Keratinocyte (primary cell): ENCODE measurements at regions not wholly inside any gene's neighbourhood (a gene's known extent, or its start where the extent isn't known, plus 50 kb on each side); places are given as distances from the start of the nearest gene placed in this dataset.
A peak's percentile ranks its signal among the peaks of the same experiment; 100 is the strongest.

Source experiments
- DNase-seq: peaks from one replicate; pipeline ENCODE4 v3.0.0-alpha.2; 2011; ENCODE audit warnings: low read depth, missing footprints, low spot score
- FAIRE-seq: peaks from 2 replicates; lab custom pipeline; 2011; peaks lifted over from hg19 to GRCh38; lab: Jason Lieb, UNC
- H2AFZ ChIP-seq: 2 replicates; pipeline ENCODE4 v1.6.0; 2012; ENCODE audit warnings: low read length, control low read depth, inconsistent platforms; ENCODE audit not compliant: control insufficient read depth
- H3K27ac ChIP-seq: 2 replicates; pipeline ENCODE4 v1.5.1; 2011; ENCODE audit warnings: low read length; ENCODE audit not compliant: control insufficient read depth, insufficient read depth
- H3K27me3 ChIP-seq: 3 replicates; pipeline ENCODE4 v1.6.0; 2011; ENCODE audit warnings: low read length; ENCODE audit not compliant: control insufficient read depth, insufficient read depth; ENCODE audit errors: extremely low read depth
- H3K36me3 ChIP-seq, 2 experiments: 2 replicates in 1 of 2; 3 replicates in 1 of 2; pipeline ENCODE4 v1.5.1; 2011; ENCODE audit warnings: low read length in 2 of 2, mild to moderate bottlenecking in 1 of 2; ENCODE audit not compliant: control insufficient read depth in 2 of 2, insufficient read depth in 2 of 2; ENCODE audit errors: extremely low read depth in 1 of 2
- H3K4me1 ChIP-seq: 3 replicates; pipeline ENCODE4 v1.5.1; 2011; ENCODE audit warnings: low read length; ENCODE audit not compliant: control insufficient read depth, insufficient read depth; ENCODE audit errors: extremely low read depth
- H3K4me2 ChIP-seq: 3 replicates; pipeline ENCODE4 v1.6.0; 2011; ENCODE audit warnings: low read depth, low read length; ENCODE audit not compliant: control insufficient read depth, insufficient read depth; ENCODE audit errors: extremely low read depth
- H3K4me3 ChIP-seq, 3 experiments: fragments of 200-600 bp in 1 of 3; sonication (generic) in 1 of 3; 2 replicates in 2 of 3; 3 replicates in 1 of 3; pipeline ENCODE4 v1.5.1; 2011 to 2016; ENCODE audit warnings: low read length in 3 of 3, mild to moderate bottlenecking in 3 of 3, control low read depth in 2 of 3, inconsistent platforms in 1 of 3, low read depth in 1 of 3, mixed read lengths in 1 of 3, mixed run types in 1 of 3, moderate library complexity in 1 of 3; ENCODE audit not compliant: control insufficient read depth in 2 of 3, insufficient read depth in 2 of 3; ENCODE audit errors: extremely low read depth in 1 of 3
- H3K79me2 ChIP-seq: 2 replicates; pipeline ENCODE4 v1.6.0; 2012; ENCODE audit warnings: low read length; ENCODE audit not compliant: control insufficient read depth, insufficient read depth
- H3K9ac ChIP-seq: 3 replicates; pipeline ENCODE4 v1.6.0; 2011; ENCODE audit warnings: low read length; ENCODE audit not compliant: control insufficient read depth, insufficient read depth; ENCODE audit errors: extremely low read depth
- H3K9me1 ChIP-seq: 3 replicates; pipeline ENCODE4 v1.6.0; 2011; ENCODE audit warnings: low read length; ENCODE audit not compliant: control insufficient read depth, insufficient read depth; ENCODE audit errors: extremely low read depth
- H3K9me3 ChIP-seq: 2 replicates; pipeline ENCODE4 v1.5.1; 2012; ENCODE audit warnings: low read depth, low read length; ENCODE audit not compliant: control insufficient read depth
- H4K20me1 ChIP-seq: 3 replicates; pipeline ENCODE4 v1.6.0; 2011; ENCODE audit warnings: low read length; ENCODE audit not compliant: control insufficient read depth, insufficient read depth; ENCODE audit errors: extremely low read depth
- EZH2 ChIP-seq: IDR thresholded peaks from one replicate; pipeline ENCODE4 v1.6.1; 2012; ENCODE audit warnings: inconsistent platforms, mild to moderate bottlenecking, low read length, moderate library complexity
- dilution Hi-C: fragments of 300-500 bp; cut with MboI; formaldehyde crosslinking; loops from one replicate; pipeline ENCODE4 v1.7.0; 2020; ENCODE audit warnings: low sequenced_read_pairs; ENCODE audit not compliant: extremely low pct_ligation_motif_present
- TF ChIP-seq, protein P1 (sequence below), 3 experiments: IDR thresholded peaks in 1 of 3; conservative IDR thresholded peaks in 1 of 3; optimal IDR thresholded peaks in 1 of 3; 2 replicates in 2 of 3; 3 replicates in 1 of 3; pipeline versions ENCODE3 to v1.5.1; 2011; ENCODE audit warnings: low read length in 3 of 3, mild to moderate bottlenecking in 3 of 3, moderate library complexity in 2 of 3, control low read depth in 1 of 3, inconsistent platforms in 1 of 3; ENCODE audit not compliant: insufficient read depth in 2 of 3; ENCODE audit errors: extremely low read depth in 1 of 3

DNA sequence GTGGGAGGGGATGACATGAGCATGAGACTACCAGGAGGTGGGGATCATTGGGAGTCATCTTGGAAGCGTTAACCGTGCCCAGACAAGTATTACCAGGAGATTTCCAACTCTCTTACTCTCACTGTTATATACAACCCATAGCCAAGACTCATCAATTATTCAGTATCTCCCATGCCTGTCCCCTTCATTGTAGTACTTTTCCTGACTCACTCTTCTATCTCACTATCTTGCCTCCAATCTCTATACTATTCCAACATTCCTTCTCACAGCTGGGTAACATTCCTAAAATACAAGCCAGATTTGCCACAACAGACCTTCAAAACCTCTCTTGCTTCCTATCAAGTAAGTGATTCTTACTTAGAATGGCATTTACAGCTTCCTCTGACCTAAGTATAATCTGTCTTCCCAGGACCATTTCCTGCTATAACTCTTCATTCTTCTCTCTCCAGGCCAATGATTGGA is 226.3 kb upstream of the SMLR1 start:
- H4K20me1 ChIP-seq: no peaks in the 10 kb centered on the region
- H3K9me3 ChIP-seq: no peaks in the 10 kb centered on the region
- H3K4me3 ChIP-seq: no peak overlapping the region
- peak; percentile 95 for DNase-seq
- dilution Hi-C loops: no loop called here
- H2AFZ ChIP-seq: no peak overlapping the region
- TF ChIP-seq, protein P1, sequence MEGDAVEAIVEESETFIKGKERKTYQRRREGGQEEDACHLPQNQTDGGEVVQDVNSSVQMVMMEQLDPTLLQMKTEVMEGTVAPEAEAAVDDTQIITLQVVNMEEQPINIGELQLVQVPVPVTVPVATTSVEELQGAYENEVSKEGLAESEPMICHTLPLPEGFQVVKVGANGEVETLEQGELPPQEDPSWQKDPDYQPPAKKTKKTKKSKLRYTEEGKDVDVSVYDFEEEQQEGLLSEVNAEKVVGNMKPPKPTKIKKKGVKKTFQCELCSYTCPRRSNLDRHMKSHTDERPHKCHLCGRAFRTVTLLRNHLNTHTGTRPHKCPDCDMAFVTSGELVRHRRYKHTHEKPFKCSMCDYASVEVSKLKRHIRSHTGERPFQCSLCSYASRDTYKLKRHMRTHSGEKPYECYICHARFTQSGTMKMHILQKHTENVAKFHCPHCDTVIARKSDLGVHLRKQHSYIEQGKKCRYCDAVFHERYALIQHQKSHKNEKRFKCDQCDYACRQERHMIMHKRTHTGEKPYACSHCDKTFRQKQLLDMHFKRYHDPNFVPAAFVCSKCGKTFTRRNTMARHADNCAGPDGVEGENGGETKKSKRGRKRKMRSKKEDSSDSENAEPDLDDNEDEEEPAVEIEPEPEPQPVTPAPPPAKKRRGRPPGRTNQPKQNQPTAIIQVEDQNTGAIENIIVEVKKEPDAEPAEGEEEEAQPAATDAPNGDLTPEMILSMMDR (optimal IDR thresholded peaks at IDR 0.05 in 1 of 3, IDR thresholded peaks at IDR 0.05 in 1 of 3, conservative IDR thresholded peaks at IDR 0.05 in 1 of 3; ENCODE audit: extremely low read depth in 1 of 3, insufficient read depth in 2 of 3, low read length in 3 of 3): no peak
- no peak for TF ChIP-seq EZH2
- FAIRE-seq: peak; percentile 99
- peaks cover 78% of the 10 kb centered on the region for H3K4me1 ChIP-seq
- peak overlapping the region; percentile 95 for H3K27ac ChIP-seq
- H3K4me2 ChIP-seq: peak overlapping the region; percentile 52
- no peaks in the 10 kb centered on the region for H3K9me1 ChIP-seq
- H3K79me2 ChIP-seq: no peaks in the 10 kb centered on the region
- no peaks in the 10 kb centered on the region for H3K36me3 ChIP-seq
- H3K9ac ChIP-seq: peak overlapping the region; percentile 60
- no peaks in the 10 kb centered on the region for H3K27me3 ChIP-seq

DNA sequence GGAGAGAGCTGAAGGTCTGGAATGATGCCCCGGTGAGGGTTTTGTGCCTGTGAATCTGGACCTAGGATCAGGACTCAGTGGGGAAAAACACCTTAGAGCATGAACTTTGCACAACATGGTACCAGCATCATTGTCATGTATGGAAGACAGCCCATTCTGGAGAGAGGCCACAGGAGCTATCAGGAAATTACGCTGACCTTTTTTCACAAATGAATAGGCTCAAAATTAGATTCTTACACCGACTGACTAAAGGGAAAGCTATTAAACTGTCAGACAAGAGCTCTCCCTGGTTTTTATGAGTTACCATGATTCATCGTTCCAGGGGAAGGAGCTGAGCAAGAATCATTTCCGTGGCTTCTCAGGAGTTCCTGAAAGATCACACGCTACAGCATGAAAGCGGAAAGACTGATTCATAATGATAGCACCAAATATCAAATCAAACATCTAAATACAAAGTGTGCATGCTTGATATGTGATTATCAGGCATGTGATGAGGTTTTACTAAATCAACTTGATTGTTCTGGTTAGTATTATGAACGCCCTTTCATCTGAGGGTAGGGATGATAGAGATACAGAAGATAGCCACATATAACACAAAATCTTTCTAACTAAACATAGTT is 224.9 kb upstream of the SMLR1 start:
- no peaks in the 10 kb centered on the region for H3K27me3 ChIP-seq
- H3K36me3 ChIP-seq: no peaks in the 10 kb centered on the region
- no peaks in the 10 kb centered on the region for H3K9me1 ChIP-seq
- H3K79me2 ChIP-seq: no peaks in the 10 kb centered on the region
- peak overlapping the region; percentile 60 for H3K9ac ChIP-seq
- peaks cover 74% of the 10 kb centered on the region for H3K4me1 ChIP-seq
- dilution Hi-C loops: no loop called here
- DNase-seq (peak; percentile 90), FAIRE-seq (peak; percentile 99)
- H3K4me3 ChIP-seq: no peak overlapping the region
- no peaks in the 10 kb centered on the region for H4K20me1 ChIP-seq
- peak overlapping the region; percentile 52 for H3K4me2 ChIP-seq
- no peaks in the 10 kb centered on the region for H3K9me3 ChIP-seq
- peak overlapping the region; percentile 95 for H3K27ac ChIP-seq
- no peak overlapping the region for H2AFZ ChIP-seq
- no peak for TF ChIP-seq EZH2
- TF ChIP-seq, protein P1 (optimal IDR thresholded peaks at IDR 0.05 in 1 of 3, IDR thresholded peaks at IDR 0.05 in 1 of 3, conservative IDR thresholded peaks at IDR 0.05 in 1 of 3; ENCODE audit: extremely low read depth in 1 of 3, insufficient read depth in 2 of 3, low read length in 3 of 3): no peak
